Astrocyte of the hippocampus (primary cell): ENCODE measurements at regions not wholly inside any gene's neighbourhood (a gene's known extent, or its start where the extent isn't known, plus 50 kb on each side); places are given as distances from the start of the nearest gene placed in this dataset.
"Not testable (repeated sequence)": the region's sequence is repeated elsewhere in the genome, so short reads cannot be mapped to it uniquely, and the experiment has no call there.

ENCODE experiments used
- DNase-seq: peaks from one replicate; pipeline ENCODE4 v3.0.0; 2011; ENCODE audit warnings: low read depth, low spot score

GRCh38 chr6:58073263-58073662, 755.8 kb downstream of the PRIM2 start:
- no peak for DNase-seq

- not testable (repeated sequence) for DNase-seq
Measured at GRCh38 chr6:58090067-58090466, 772.6 kb downstream of the PRIM2 start.

GRCh38 chr6:58097251-58097650, 779.8 kb downstream of the PRIM2 start:
- not testable (repeated sequence) for DNase-seq

GRCh38 chr6:58113960-58114359, 796.5 kb downstream of the PRIM2 start:
- DNase-seq: no peak

- DNase-seq: not testable (repeated sequence)
Measured at GRCh38 chr6:58117162-58117561, 799.7 kb downstream of the PRIM2 start.

- DNase-seq: not testable (repeated sequence)
Measured at GRCh38 chr6:58121616-58122015, 804.2 kb downstream of the PRIM2 start.

GRCh38 chr6:58123770-58124169, 806.3 kb downstream of the PRIM2 start:
- DNase-seq: not testable (repeated sequence)

- DNase-seq: not testable (repeated sequence)
Measured at GRCh38 chr6:58128549-58128948, 811.1 kb downstream of the PRIM2 start.

- DNase-seq: not testable (repeated sequence)
Measured at GRCh38 chr6:58129098-58129497, 811.7 kb downstream of the PRIM2 start.

GRCh38 chr6:58139746-58140145, 822.3 kb downstream of the PRIM2 start:
- not testable (repeated sequence) for DNase-seq

- not testable (repeated sequence) for DNase-seq
Measured at GRCh38 chr6:58171025-58171424, 853.6 kb downstream of the PRIM2 start.

GRCh38 chr6:58181557-58182065, 864.2 kb downstream of the PRIM2 start:
- DNase-seq: not testable (repeated sequence)

- not testable (repeated sequence) for DNase-seq
Measured at GRCh38 chr6:58185300-58185699, 867.9 kb downstream of the PRIM2 start.

GRCh38 chr6:58193209-58193608, 875.8 kb downstream of the PRIM2 start:
- not testable (repeated sequence) for DNase-seq

- DNase-seq: no peak
Measured at GRCh38 chr6:58198301-58198700, 880.9 kb downstream of the PRIM2 start.

- DNase-seq: not testable (repeated sequence)
Measured at GRCh38 chr6:58237124-58237523, 919.7 kb downstream of the PRIM2 start.

GRCh38 chr6:58238421-58238820, 921.0 kb downstream of the PRIM2 start:
- not testable (repeated sequence) for DNase-seq

- not testable (repeated sequence) for DNase-seq
Measured at GRCh38 chr6:58257625-58258024, 940.2 kb downstream of the PRIM2 start.

GRCh38 chr6:58290177-58290576, 972.7 kb downstream of the PRIM2 start:
- no peak for DNase-seq

- not testable (repeated sequence) for DNase-seq
Measured at GRCh38 chr6:58291319-58291718, 973.9 kb downstream of the PRIM2 start.

GRCh38 chr6:58307901-58308300, 990.5 kb downstream of the PRIM2 start:
- not testable (repeated sequence) for DNase-seq

- DNase-seq: not testable (repeated sequence)
Measured at GRCh38 chr6:58332108-58332507, 1014.7 kb downstream of the PRIM2 start.

- not testable (repeated sequence) for DNase-seq
Measured at GRCh38 chr6:58342287-58342686, 1024.9 kb downstream of the PRIM2 start.

GRCh38 chr6:58347534-58347933, 1030.1 kb downstream of the PRIM2 start:
- DNase-seq: not testable (repeated sequence)
